ENCODE measurements at regions not wholly inside any gene's neighbourhood (a gene's known extent, or its start where the extent isn't known, plus 50 kb on each side); places are given as distances from the start of the nearest gene placed in this dataset.

DNA sequence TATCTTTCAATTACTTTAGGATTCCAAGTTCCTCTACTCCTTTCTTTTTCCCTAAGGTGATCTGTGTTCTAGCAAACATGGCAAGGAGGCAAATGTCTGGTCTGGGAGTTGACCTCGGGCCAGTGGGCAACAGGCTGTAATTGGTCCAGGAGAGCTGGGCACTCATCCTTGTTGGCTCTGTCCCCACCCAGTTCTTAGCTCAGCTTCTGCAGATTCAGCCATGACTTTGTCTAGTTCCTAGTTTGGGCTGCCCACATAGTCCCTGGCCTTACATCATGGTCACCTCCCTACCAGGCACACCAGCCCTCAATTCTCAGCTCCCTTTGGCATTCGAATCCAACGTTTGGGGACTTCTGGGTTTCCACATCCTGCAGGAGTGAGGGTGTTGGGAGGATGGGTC is 92.1 kb upstream of the DAP start:
- H3K27me3 ChIP-seq (ENCODE audit: control insufficient read depth, insufficient read depth, low read length): no peaks in the 10 kb centered on the region
- no peak overlapping the region for H3K27ac ChIP-seq (ENCODE audit: insufficient read depth, low read length)
- DNase-seq (ENCODE audit: low read depth in 2 of 2): no peak
- peaks cover 6% of the 10 kb centered on the region for H3K4me1 ChIP-seq (ENCODE audit: control insufficient read depth, extremely low read depth, insufficient read depth, low read length)
- H3K4me3 ChIP-seq (replicated peaks in 1 of 4; ENCODE audit: control extremely low read depth in 1 of 4, insufficient read depth in 1 of 4, low read depth in 3 of 4, low read length in 4 of 4): no peak overlapping the region
- TF ChIP-seq, protein P1, sequence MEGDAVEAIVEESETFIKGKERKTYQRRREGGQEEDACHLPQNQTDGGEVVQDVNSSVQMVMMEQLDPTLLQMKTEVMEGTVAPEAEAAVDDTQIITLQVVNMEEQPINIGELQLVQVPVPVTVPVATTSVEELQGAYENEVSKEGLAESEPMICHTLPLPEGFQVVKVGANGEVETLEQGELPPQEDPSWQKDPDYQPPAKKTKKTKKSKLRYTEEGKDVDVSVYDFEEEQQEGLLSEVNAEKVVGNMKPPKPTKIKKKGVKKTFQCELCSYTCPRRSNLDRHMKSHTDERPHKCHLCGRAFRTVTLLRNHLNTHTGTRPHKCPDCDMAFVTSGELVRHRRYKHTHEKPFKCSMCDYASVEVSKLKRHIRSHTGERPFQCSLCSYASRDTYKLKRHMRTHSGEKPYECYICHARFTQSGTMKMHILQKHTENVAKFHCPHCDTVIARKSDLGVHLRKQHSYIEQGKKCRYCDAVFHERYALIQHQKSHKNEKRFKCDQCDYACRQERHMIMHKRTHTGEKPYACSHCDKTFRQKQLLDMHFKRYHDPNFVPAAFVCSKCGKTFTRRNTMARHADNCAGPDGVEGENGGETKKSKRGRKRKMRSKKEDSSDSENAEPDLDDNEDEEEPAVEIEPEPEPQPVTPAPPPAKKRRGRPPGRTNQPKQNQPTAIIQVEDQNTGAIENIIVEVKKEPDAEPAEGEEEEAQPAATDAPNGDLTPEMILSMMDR (conservative IDR thresholded peaks at IDR 0.05 in 1 of 2, IDR thresholded peaks at IDR 0.05 in 1 of 2; ENCODE audit: low read depth in 1 of 2, low read length in 2 of 2): no peak
- no peak for TF ChIP-seq EZH2 (IDR thresholded peaks at IDR 0.05; ENCODE audit: low read length, missing control alignments)
- no peak overlapping the region for H3K9ac ChIP-seq (ENCODE audit: insufficient read depth, low read length)
- H3K36me3 ChIP-seq (ENCODE audit: control insufficient read depth, insufficient read depth, low read length): no peaks in the 10 kb centered on the region
- H3K79me2 ChIP-seq (ENCODE audit: control insufficient read depth, insufficient read depth, low read length): no peaks in the 10 kb centered on the region
- no peak overlapping the region for H2AFZ ChIP-seq (ENCODE audit: low read length)
- no peak overlapping the region for H3K4me2 ChIP-seq (ENCODE audit: extremely low read depth, insufficient read depth, low read length)
- H3K9me3 ChIP-seq (ENCODE audit: control insufficient read depth, insufficient read depth, low read depth, low read length): no peaks in the 10 kb centered on the region
- H4K20me1 ChIP-seq (ENCODE audit: control insufficient read depth, extremely low read depth, insufficient read depth, low read length): no peaks in the 10 kb centered on the region

DNA sequence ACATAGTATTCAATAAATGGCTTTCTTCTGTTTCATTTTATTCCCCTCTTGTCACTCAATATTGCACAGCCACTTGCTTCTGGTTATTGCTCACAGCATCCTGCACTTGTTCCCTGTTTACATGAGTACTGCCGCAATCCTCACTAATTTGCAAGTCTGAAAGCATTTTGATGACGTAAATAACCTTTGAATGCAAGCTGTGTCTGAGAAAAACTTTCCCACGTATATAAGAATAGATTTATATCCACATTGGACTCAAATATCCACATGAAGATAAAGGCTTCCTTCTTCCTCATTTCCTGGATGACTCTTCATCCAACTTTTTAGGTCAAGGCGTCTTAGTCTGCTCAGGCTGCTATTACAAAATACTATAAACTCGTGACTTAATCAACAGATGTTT is 88.2 kb upstream of the DAP start:
- peak in 1 of 2 donors; percentile 27 for DNase-seq (ENCODE audit: low read depth in 2 of 2)

DNA sequence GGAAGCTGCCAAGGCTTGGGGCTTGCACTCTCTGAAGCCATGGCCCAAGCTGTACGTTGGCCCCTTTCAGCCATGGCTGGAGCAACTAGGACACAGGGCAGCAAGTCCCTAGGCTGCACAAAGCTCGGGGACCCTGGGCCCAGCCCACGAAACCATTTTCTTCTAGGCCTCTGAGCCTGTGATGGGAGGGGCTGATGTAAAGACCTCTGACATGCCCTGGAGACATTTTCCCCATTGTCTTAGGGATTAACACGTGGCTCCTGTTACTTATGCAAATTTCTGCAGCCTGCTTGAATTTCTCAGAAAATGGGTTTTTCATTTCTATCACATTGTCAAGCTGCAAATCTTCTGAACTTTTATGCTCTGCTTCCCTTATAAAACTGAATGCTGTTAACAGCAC is 83.0 kb upstream of the DAP start:
- DNase-seq (ENCODE audit: low read depth in 2 of 2): no peak
- no peaks in the 10 kb centered on the region for H3K36me3 ChIP-seq (ENCODE audit: control insufficient read depth, insufficient read depth, low read length)
- H2AFZ ChIP-seq (ENCODE audit: low read length): no peak overlapping the region
- no peak overlapping the region for H3K9ac ChIP-seq (ENCODE audit: insufficient read depth, low read length)
- no peaks in the 10 kb centered on the region for H3K79me2 ChIP-seq (ENCODE audit: control insufficient read depth, insufficient read depth, low read length)
- no peaks in the 10 kb centered on the region for H3K9me3 ChIP-seq (ENCODE audit: control insufficient read depth, insufficient read depth, low read depth, low read length)
- H3K27ac ChIP-seq (ENCODE audit: insufficient read depth, low read length): no peak overlapping the region
- no peaks in the 10 kb centered on the region for H3K27me3 ChIP-seq (ENCODE audit: control insufficient read depth, insufficient read depth, low read length)
- H4K20me1 ChIP-seq (ENCODE audit: control insufficient read depth, extremely low read depth, insufficient read depth, low read length): no peaks in the 10 kb centered on the region
- TF ChIP-seq EZH2 (IDR thresholded peaks at IDR 0.05; ENCODE audit: low read length, missing control alignments): no peak
- TF ChIP-seq, protein P1 (conservative IDR thresholded peaks at IDR 0.05 in 1 of 2, IDR thresholded peaks at IDR 0.05 in 1 of 2; ENCODE audit: low read depth in 1 of 2, low read length in 2 of 2): no peak
- H3K4me2 ChIP-seq (ENCODE audit: extremely low read depth, insufficient read depth, low read length): no peak overlapping the region
- H3K4me1 ChIP-seq (ENCODE audit: control insufficient read depth, extremely low read depth, insufficient read depth, low read length): no peaks in the 10 kb centered on the region
- no peak overlapping the region for H3K4me3 ChIP-seq (replicated peaks in 1 of 4; ENCODE audit: control extremely low read depth in 1 of 4, insufficient read depth in 1 of 4, low read depth in 3 of 4, low read length in 4 of 4)

More for the DNA sequence above, 88.2 kb upstream of the DAP start:
- Histone ChIP-seq H2AFZ (ENCODE audit: low read length) (no peak overlapping the region), H3K4me3 (replicated peaks in 1 of 4; ENCODE audit: control extremely low read depth in 1 of 4, insufficient read depth in 1 of 4, low read depth in 3 of 4, low read length in 4 of 4) (no peak overlapping the region), H3K4me1 (ENCODE audit: control insufficient read depth, extremely low read depth, insufficient read depth, low read length) (no peaks in the 10 kb centered on the region), H3K9me3 (ENCODE audit: control insufficient read depth, insufficient read depth, low read depth, low read length) (no peaks in the 10 kb centered on the region), H4K20me1 (ENCODE audit: control insufficient read depth, extremely low read depth, insufficient read depth, low read length) (no peaks in the 10 kb centered on the region), H3K79me2 (ENCODE audit: control insufficient read depth, insufficient read depth, low read length) (no peaks in the 10 kb centered on the region), H3K27me3 (ENCODE audit: control insufficient read depth, insufficient read depth, low read length) (no peaks in the 10 kb centered on the region), H3K4me2 (ENCODE audit: extremely low read depth, insufficient read depth, low read length) (no peak overlapping the region), H3K27ac (ENCODE audit: insufficient read depth, low read length) (no peak overlapping the region), H3K9ac (ENCODE audit: insufficient read depth, low read length) (no peak overlapping the region), H3K36me3 (ENCODE audit: control insufficient read depth, insufficient read depth, low read length) (no peaks in the 10 kb centered on the region)
- TF ChIP-seq, protein P1 (conservative IDR thresholded peaks at IDR 0.05 in 1 of 2, IDR thresholded peaks at IDR 0.05 in 1 of 2; ENCODE audit: low read depth in 1 of 2, low read length in 2 of 2): no peak
- no peak for TF ChIP-seq EZH2 (IDR thresholded peaks at IDR 0.05; ENCODE audit: low read length, missing control alignments)
